KMS-11 (cell line): ENCODE measurements at regions not wholly inside any gene's neighbourhood (a gene's known extent, or its start where the extent isn't known, plus 50 kb on each side); places are given as distances from the start of the nearest gene placed in this dataset.

ENCODE experiments used
- H2AFZ ChIP-seq: fragments of 200-600 bp; sonication (generic); 2 replicates; pipeline ENCODE4 v1.6.1; 2016; ENCODE audit warnings: antibody characterized with exemption, mixed run types, low read depth
- H3K27ac ChIP-seq: fragments of 200-600 bp; sonication (generic); 2 replicates; pipeline ENCODE4 v1.6.1; 2016; ENCODE audit warnings: mild to moderate bottlenecking, mixed run types
- H3K27me3 ChIP-seq: fragments of 200-600 bp; sonication (generic); 2 replicates; pipeline ENCODE4 v1.6.1; 2017; ENCODE audit warnings: mild to moderate bottlenecking, low read depth, mixed run types, moderate library complexity; ENCODE audit not compliant: insufficient read depth
- H3K36me3 ChIP-seq: fragments of 200-600 bp; sonication (generic); 2 replicates; pipeline ENCODE4 v1.6.1; 2017; ENCODE audit warnings: mild to moderate bottlenecking, mixed run types; ENCODE audit not compliant: insufficient read depth
- H3K4me1 ChIP-seq: fragments of 200-600 bp; sonication (generic); 2 replicates; pipeline ENCODE4 v1.6.1; 2016; ENCODE audit warnings: mild to moderate bottlenecking, low read depth, mixed run types; ENCODE audit not compliant: poor library complexity, severe bottlenecking
- H3K4me2 ChIP-seq: fragments of 200-600 bp; sonication (generic); 2 replicates; pipeline ENCODE4 v1.7.0; 2016; ENCODE audit warnings: mild to moderate bottlenecking, mixed run types
- H3K4me3 ChIP-seq: fragments of 200-600 bp; sonication (generic); IDR thresholded peaks from 2 replicates; pipeline ENCODE4 v1.6.1; 2017; ENCODE audit warnings: low read depth, low read length, mixed read lengths; ENCODE audit not compliant: insufficient read depth
- H3K79me2 ChIP-seq: fragments of 200-600 bp; sonication (generic); 2 replicates; pipeline ENCODE4 v1.6.1; 2016; ENCODE audit warnings: low read depth, mixed run types; ENCODE audit not compliant: insufficient read depth
- H3K9ac ChIP-seq: fragments of 200-600 bp; sonication (generic); 2 replicates; pipeline ENCODE4 v1.6.1; 2016; ENCODE audit warnings: mild to moderate bottlenecking, mixed run types
- H4K20me1 ChIP-seq: fragments of 200-600 bp; sonication (generic); 2 replicates; pipeline ENCODE4 v1.6.1; 2016; ENCODE audit warnings: mild to moderate bottlenecking, mixed run types; ENCODE audit not compliant: insufficient read depth
- TF ChIP-seq, protein P1 (sequence below): fragments of 200-600 bp; sonication (generic); conservative IDR thresholded peaks from 2 replicates; pipeline ENCODE4 v1.6.1; 2017; ENCODE audit warnings: low read depth, mild to moderate bottlenecking, antibody characterized with exemption, low read length, moderate library complexity, mixed read lengths

DNA sequence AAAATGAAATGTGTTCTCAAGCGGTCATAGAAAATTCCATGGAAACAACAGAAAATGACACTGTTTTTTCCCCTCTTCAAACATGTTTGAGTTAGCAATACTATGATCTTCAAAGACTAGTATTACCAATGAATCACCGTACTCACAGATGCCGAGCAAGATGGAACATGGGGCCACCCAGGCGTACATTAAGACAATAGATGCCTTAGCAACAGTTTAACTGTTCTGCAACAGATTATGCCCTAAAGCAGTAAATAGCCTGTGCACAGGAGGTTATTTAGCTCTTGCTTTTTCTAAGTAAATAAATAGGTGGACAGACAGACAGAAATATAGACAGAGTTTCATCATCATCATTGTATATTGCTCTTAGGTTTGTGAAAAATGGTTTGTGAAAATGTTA lies 284.0 kb upstream of the DEFB112 start:
- H2AFZ ChIP-seq = no peak overlapping the region
- H3K27ac ChIP-seq = no peak overlapping the region
- no peak overlapping the region for H3K4me2 ChIP-seq
- TF ChIP-seq, protein P1, sequence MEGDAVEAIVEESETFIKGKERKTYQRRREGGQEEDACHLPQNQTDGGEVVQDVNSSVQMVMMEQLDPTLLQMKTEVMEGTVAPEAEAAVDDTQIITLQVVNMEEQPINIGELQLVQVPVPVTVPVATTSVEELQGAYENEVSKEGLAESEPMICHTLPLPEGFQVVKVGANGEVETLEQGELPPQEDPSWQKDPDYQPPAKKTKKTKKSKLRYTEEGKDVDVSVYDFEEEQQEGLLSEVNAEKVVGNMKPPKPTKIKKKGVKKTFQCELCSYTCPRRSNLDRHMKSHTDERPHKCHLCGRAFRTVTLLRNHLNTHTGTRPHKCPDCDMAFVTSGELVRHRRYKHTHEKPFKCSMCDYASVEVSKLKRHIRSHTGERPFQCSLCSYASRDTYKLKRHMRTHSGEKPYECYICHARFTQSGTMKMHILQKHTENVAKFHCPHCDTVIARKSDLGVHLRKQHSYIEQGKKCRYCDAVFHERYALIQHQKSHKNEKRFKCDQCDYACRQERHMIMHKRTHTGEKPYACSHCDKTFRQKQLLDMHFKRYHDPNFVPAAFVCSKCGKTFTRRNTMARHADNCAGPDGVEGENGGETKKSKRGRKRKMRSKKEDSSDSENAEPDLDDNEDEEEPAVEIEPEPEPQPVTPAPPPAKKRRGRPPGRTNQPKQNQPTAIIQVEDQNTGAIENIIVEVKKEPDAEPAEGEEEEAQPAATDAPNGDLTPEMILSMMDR = no peak
- no peak overlapping the region for H3K4me3 ChIP-seq
- no peaks in the 10 kb centered on the region for H3K79me2 ChIP-seq
- H3K36me3 ChIP-seq = no peaks in the 10 kb centered on the region
- H3K27me3 ChIP-seq = no peaks in the 10 kb centered on the region
- no peak overlapping the region for H3K9ac ChIP-seq
- no peaks in the 10 kb centered on the region for H3K4me1 ChIP-seq
- H4K20me1 ChIP-seq = no peaks in the 10 kb centered on the region

DNA sequence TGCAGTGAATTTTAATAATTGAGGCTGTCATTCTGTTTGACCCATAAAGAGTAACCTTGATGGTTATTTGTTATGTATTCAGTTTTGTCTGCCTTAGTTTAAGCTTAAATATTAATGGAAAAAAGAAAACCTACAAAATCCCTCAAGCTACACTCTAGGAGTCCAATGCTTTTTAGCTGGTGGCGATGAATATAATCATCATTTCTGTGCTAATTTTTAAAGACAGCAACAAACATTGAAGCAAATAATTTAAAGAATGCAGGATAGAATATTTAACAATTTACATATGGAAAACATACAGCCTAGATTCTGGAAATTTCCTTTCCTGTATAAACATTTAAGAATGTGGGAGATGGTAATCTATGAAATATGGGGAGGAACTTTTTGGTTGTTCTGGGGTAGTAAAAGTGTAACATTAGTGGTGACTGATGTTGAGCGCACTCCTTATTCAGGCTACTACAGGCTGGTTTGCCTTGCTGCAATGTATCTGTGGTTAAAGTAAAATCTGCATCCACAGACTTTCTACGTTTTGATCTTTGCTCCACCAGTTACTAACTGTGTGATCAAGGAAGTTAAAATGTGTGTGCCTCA lies 287.9 kb upstream of the DEFB112 start:
- Histone ChIP-seq H3K79me2 (no peaks in the 10 kb centered on the region), H3K27ac (no peak overlapping the region), H2AFZ (no peak overlapping the region), H4K20me1 (no peaks in the 10 kb centered on the region), H3K9ac (no peak overlapping the region), H3K4me3 (no peak overlapping the region), H3K36me3 (no peaks in the 10 kb centered on the region), H3K4me2 (no peak overlapping the region), H3K27me3 (no peaks in the 10 kb centered on the region), H3K4me1 (no peaks in the 10 kb centered on the region)
- TF ChIP-seq, protein P1 = no peak

DNA sequence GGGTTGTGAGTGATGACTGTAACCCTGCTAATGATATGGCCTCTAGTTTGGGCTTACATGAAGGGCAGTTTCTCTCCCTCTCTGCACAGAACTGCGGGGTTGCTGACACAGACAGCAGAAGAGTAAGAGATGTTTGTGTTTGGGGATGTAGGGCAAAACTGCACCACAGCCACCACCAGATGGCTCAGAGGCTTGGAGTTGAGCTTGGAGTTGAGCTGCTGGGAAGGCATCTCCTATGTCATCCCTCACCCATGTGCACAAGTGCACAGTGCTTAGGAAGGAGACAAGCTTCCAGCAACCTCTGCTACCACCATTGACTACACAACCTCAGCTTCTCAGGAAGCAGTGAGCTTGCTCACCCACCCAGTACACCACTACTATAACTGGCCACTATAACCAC lies 303.9 kb upstream of the DEFB112 start:
- H3K9ac ChIP-seq = no peak overlapping the region
- H3K4me1 ChIP-seq = no peaks in the 10 kb centered on the region
- H3K4me3 ChIP-seq = no peak overlapping the region
- H3K79me2 ChIP-seq = no peaks in the 10 kb centered on the region
- H2AFZ ChIP-seq = no peak overlapping the region
- no peaks in the 10 kb centered on the region for H3K36me3 ChIP-seq
- no peak overlapping the region for H3K27ac ChIP-seq
- no peak overlapping the region for H3K4me2 ChIP-seq
- H4K20me1 ChIP-seq = no peaks in the 10 kb centered on the region
- no peaks in the 10 kb centered on the region for H3K27me3 ChIP-seq
- TF ChIP-seq, protein P1 = no peak

DNA sequence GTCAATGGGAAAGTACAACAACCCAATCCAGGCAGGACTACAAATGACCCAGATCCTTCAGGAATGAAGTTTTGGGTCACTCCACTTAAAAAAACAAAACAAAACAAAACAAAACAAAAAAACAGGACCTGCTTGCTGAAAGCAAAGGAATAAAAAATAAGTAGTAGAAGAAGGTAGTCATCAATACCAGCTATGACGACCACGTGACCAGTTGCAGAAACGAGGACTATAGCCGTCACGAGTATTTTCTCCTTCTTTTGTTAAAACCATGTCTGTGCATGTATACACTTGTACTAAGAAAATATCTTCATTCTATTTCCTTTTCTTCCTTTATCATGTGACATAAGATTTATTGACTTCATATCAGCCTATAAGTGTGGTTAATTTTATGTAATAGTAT lies 308.4 kb upstream of the DEFB112 start:
- H3K27me3 ChIP-seq = no peaks in the 10 kb centered on the region
- TF ChIP-seq, protein P1 = no peak
- H2AFZ ChIP-seq = no peak overlapping the region

More for the DNA sequence above, 308.4 kb upstream of the DEFB112 start:
- no peaks in the 10 kb centered on the region for H3K79me2 ChIP-seq
- no peaks in the 10 kb centered on the region for H4K20me1 ChIP-seq
- H3K4me2 ChIP-seq = no peak overlapping the region
- no peak overlapping the region for H3K27ac ChIP-seq
- H3K4me1 ChIP-seq = no peaks in the 10 kb centered on the region
- no peak overlapping the region for H3K4me3 ChIP-seq
- no peaks in the 10 kb centered on the region for H3K36me3 ChIP-seq
- no peak overlapping the region for H3K9ac ChIP-seq
